HAP-1 (cell line): ENCODE measurements at regions not wholly inside any gene's neighbourhood (a gene's known extent, or its start where the extent isn't known, plus 50 kb on each side); places are given as distances from the start of the nearest gene placed in this dataset.

Experiments
- DNase-seq, 2 experiments: peaks; one replicate each; pipeline ENCODE4 v3.0.0-alpha.2; 2016 to 2020; ENCODE audit warnings: low spot score in 2 of 2
- H3K27me3 ChIP-seq: fragments of 250-450 bp; sonication (Bioruptor Pico); 2 replicates; pipeline ENCODE4 v1.5.1; 2020; ENCODE audit warnings: low read depth, mild to moderate bottlenecking, moderate library complexity
- H3K36me3 ChIP-seq: fragments of 250-450 bp; sonication (Bioruptor Pico); replicated peaks from 2 replicates; pipeline ENCODE4 v1.5.1; 2020; ENCODE audit warnings: mild to moderate bottlenecking
- H3K4me1 ChIP-seq: fragments of 250-450 bp; sonication (Bioruptor Pico); 2 replicates; pipeline ENCODE4 v1.5.1; 2020; ENCODE audit warnings: mild to moderate bottlenecking
- H3K4me3 ChIP-seq: fragments of 250-450 bp; sonication (Bioruptor Pico); 2 replicates; pipeline ENCODE4 v1.5.1; 2020; ENCODE audit warnings: mild to moderate bottlenecking, moderate library complexity
- H3K9me3 ChIP-seq: fragments of 250-450 bp; sonication (Bioruptor Pico); 2 replicates; pipeline ENCODE4 v1.5.1; 2020; ENCODE audit warnings: mild to moderate bottlenecking, moderate library complexity
- in situ Hi-C: fragments of 300-500 bp; cut with MboI; formaldehyde crosslinking; loops from 3 replicates; pipeline ENCODE4 v1.14.3; 2020; ENCODE audit warnings: low sequenced_read_pairs, inconsistent platforms, mixed read lengths

DNA sequence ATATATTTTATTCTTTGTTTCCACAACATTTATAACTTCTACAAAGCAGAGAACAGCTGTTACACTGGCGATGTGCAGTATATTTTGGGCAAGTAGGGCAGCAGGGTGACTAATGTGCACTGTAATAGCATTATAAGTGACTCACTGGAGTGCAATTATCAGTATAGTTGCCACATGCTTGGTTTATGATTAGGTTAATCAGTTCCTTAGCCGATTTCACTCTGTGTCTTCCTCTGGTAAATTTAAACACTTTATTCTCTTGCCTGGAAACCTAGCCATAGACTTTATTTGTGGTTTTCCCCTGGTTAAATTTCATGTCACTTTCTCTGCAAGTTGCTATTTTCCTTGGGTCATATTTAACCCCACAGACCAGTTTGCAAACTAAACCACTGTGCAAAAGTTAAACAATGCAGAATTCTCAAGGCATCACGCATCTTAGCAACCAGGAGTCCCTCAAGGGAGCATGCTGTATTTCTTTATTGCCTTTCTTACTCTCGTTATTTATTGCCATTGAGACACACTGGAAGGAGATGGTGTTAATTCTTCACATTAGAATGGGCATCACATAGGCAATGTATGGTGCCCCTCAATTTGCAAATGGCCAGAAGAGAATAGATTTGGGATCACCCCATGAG lies 690.2 kb upstream of the DPPA4 start:
- Histone ChIP-seq H3K4me3 (no peak overlapping the region), H3K27me3 (no peaks in the 10 kb centered on the region), H3K4me1 (peaks cover 13% of the 10 kb centered on the region), H3K9me3 (no peaks in the 10 kb centered on the region; the same call in 1 of the 2 replicates), H3K36me3 (no peaks in the 10 kb centered on the region)
- DNase-seq = no peak
- in situ Hi-C loops = no loop called here

DNA sequence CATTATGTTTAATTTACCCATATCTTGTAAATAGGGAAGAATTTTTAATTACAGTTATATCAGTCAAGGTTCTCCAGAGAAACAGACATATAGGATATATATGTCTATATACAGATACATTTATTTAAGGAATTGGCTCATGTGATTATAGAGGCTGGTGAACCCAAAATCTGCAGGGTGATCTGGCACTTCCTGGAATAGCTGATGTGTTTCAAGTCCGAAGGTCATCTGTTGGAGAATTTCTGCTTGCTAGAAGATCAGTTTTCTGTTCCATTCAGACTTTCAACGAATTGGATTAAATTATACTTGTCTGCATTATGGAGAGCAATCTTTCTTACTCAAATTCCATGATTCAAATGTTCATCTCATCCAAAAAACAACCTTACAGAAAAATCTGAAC lies 694.6 kb upstream of the DPPA4 start:
- H3K36me3 ChIP-seq = no peaks in the 10 kb centered on the region
- DNase-seq = no peak
- H3K4me3 ChIP-seq = no peak overlapping the region
- no peaks in the 10 kb centered on the region for H3K27me3 ChIP-seq
- no peaks in the 10 kb centered on the region; the same call in 1 of the 2 replicates for H3K9me3 ChIP-seq
- in situ Hi-C loops = no loop called here
- peaks cover 2% of the 10 kb centered on the region; the same call in 1 of the 2 replicates for H3K4me1 ChIP-seq

- Histone ChIP-seq H3K9me3 (no peaks in the 10 kb centered on the region), H3K4me1 (no peaks in the 10 kb centered on the region), H3K4me3 (no peak overlapping the region), H3K27me3 (no peaks in the 10 kb centered on the region), H3K36me3 (no peaks in the 10 kb centered on the region)
- DNase-seq = no peak
- in situ Hi-C loops = no loop called here
Measured at GRCh38 chr3:110059431-110059830, 722.1 kb upstream of the DPPA4 start.

DNA sequence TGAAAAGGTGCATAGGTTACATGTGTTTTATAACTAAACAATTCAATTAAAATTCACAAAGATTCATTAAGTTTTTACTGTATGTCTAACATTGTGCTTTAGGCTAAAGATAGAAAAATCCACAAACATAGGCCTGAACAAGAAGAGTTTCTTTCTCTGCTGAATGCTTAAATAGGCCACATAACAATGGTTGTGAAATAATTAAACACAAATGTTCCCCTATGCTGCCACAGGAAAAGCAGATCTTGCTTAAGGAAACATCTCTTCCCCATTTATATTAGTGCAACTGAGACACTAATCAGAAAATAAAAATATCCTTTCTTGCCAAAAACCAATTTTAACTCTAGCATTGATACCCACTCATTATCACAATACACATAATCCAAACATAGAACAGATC lies 725.4 kb upstream of the DPPA4 start:
- H3K4me1 ChIP-seq = no peaks in the 10 kb centered on the region
- no peak for DNase-seq
- no peaks in the 10 kb centered on the region for H3K36me3 ChIP-seq
- H3K27me3 ChIP-seq = no peaks in the 10 kb centered on the region
- H3K4me3 ChIP-seq = no peak overlapping the region
- no peaks in the 10 kb centered on the region for H3K9me3 ChIP-seq
- in situ Hi-C loops = no loop called here

DNA sequence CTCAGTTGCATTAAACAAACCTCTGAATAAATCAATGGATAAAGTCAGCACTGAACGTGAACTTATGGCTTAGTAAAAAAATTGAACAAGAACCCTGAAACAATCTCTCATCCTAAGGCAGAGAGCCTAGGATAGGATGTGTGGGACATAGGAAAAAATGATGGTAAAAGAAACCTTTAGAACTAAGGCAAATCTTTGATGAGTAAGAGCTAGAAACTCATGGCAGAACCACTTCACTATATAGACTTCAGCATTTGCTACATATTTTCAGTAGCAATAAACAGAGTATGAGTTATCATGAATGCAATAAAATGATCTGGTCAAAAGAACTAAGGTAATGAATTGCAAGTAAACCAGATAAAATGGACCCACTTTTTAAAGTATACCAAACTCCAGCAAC lies 725.8 kb upstream of the DPPA4 start:
- Histone ChIP-seq H3K4me1 (no peaks in the 10 kb centered on the region), H3K36me3 (no peaks in the 10 kb centered on the region), H3K27me3 (no peaks in the 10 kb centered on the region), H3K4me3 (no peak overlapping the region), H3K9me3 (no peaks in the 10 kb centered on the region)
- no peak for DNase-seq
- in situ Hi-C loops = no loop called here

DNA sequence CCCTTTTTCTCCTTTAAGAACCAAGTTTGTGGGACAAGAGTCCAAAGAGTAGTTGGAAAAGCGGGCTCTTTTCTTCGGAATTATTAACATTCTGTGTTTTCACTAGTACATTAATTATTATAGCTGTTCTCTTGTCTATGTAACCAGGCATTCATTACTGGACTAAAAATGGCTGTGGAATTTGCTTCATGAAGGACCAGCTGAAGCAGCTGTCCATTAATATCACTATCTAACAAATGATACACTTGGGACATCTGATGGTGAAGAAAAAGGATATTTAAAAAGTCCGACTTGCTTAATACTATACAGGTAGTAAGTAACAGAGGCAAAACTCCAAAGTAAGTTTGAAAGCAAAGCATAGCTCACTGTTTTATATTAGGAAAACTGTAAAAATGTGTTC lies 728.9 kb upstream of the DPPA4 start:
- no peak for DNase-seq
- Histone ChIP-seq H3K27me3 (no peaks in the 10 kb centered on the region), H3K4me1 (no peaks in the 10 kb centered on the region), H3K4me3 (no peak overlapping the region), H3K9me3 (no peaks in the 10 kb centered on the region), H3K36me3 (no peaks in the 10 kb centered on the region)
- in situ Hi-C loops = no loop called here

GRCh38 chr3:110067527-110067926 lies 730.2 kb upstream of the DPPA4 start:
- peaks cover 4% of the 10 kb centered on the region; the same call in 1 of the 2 replicates for H3K9me3 ChIP-seq
- in situ Hi-C loops = no loop called here
- H3K4me1 ChIP-seq = no peaks in the 10 kb centered on the region
- H3K27me3 ChIP-seq = no peaks in the 10 kb centered on the region
- H3K4me3 ChIP-seq = no peak overlapping the region
- DNase-seq = no peak
- H3K36me3 ChIP-seq = no peaks in the 10 kb centered on the region

- in situ Hi-C loops = no loop called here
- no peaks in the 10 kb centered on the region for H3K36me3 ChIP-seq
- no peaks in the 10 kb centered on the region for H3K27me3 ChIP-seq
- no peaks in the 10 kb centered on the region for H3K4me1 ChIP-seq
- no peak for DNase-seq
- peaks cover 4% of the 10 kb centered on the region; the same call in 1 of the 2 replicates for H3K9me3 ChIP-seq
- no peak overlapping the region for H3K4me3 ChIP-seq
Measured at GRCh38 chr3:110069761-110070160, 732.4 kb upstream of the DPPA4 start.

DNA sequence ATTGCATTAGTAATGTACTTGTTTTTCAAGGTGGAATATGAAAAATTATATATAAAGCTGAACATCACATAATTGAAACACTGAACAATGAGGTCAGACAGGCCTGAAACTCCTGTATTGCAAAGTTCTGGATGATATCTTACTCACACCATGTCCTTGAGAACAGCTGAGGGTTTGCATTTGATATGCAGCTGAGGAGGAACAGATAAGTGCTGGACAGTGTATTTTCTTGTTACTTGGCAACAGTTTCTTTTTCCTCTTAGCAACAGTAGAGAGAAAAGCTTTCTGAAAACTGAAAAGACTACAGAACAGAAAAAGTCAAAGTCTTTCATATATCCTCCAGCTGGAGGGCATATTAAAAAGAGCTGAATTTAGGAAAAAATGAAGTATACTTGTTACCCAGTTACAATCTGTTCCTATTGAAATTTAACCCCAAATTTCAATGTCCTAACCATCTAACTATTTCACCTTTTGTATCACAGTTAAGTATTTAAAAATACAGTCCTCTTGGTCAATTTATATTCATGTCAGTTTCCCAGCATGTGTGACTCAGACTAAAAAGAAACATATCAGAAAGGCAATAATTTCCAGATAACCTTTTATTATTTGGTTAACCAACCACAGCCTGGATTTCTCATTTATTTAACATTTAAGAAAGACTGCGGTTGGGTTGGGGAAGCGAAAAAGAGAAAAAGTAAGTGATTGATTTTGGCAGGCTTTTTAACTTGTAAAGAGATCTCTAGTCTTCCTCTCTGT lies 733.0 kb upstream of the DPPA4 start:
- H3K27me3 ChIP-seq = no peaks in the 10 kb centered on the region
- H3K9me3 ChIP-seq = peaks cover 4% of the 10 kb centered on the region; the same call in 1 of the 2 replicates
- no peak overlapping the region for H3K4me3 ChIP-seq
- H3K4me1 ChIP-seq = no peaks in the 10 kb centered on the region
- in situ Hi-C loops = no loop called here
- no peaks in the 10 kb centered on the region for H3K36me3 ChIP-seq
- DNase-seq = no peak

DNA sequence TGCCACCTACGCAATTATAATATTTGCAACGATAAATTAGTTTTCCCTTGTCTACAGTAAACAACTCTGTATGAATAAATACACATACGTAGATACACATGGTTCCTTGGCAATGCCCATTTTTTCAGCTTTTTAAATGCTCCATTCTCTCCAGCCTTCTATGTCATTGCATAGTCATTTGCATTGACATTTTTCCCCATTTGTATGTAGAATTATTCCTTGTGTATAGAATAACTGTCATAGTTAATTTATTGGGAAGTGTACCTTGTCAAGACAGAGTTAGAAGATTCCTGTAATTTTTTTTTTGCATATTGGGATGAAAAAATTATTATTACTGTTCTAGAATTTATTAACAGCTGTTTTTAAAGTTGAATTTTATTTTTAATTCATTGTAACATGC lies 736.7 kb upstream of the DPPA4 start:
- Histone ChIP-seq H3K36me3 (no peaks in the 10 kb centered on the region), H3K4me3 (no peak overlapping the region), H3K27me3 (no peaks in the 10 kb centered on the region), H3K4me1 (no peaks in the 10 kb centered on the region), H3K9me3 (peaks cover 4% of the 10 kb centered on the region; the same call in 1 of the 2 replicates)
- no peak for DNase-seq
- in situ Hi-C loops = no loop called here

DNA sequence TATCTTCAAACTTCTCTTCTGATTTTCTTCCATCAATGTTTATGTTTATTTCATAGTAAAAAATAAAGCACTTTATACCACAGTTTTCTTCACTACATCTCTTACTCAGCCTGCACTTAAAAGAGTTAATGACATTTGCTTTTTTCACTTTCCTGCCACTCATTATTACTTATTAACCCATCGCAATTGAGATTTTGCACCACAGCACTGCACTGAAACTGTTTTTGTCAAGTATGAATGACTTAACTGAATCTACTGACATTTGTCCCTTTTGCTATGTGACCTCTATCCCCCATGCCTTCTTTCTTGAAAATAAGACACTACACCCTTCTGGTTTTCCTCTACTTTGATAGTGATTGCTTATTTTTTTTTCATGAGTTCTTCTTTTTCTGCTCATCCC lies 739.7 kb upstream of the DPPA4 start:
- Histone ChIP-seq H3K36me3 (no peaks in the 10 kb centered on the region), H3K27me3 (no peaks in the 10 kb centered on the region), H3K4me3 (no peak overlapping the region), H3K4me1 (no peaks in the 10 kb centered on the region), H3K9me3 (peaks cover 3% of the 10 kb centered on the region; the same call in 1 of the 2 replicates)
- in situ Hi-C loops = no loop called here
- no peak for DNase-seq

DNA sequence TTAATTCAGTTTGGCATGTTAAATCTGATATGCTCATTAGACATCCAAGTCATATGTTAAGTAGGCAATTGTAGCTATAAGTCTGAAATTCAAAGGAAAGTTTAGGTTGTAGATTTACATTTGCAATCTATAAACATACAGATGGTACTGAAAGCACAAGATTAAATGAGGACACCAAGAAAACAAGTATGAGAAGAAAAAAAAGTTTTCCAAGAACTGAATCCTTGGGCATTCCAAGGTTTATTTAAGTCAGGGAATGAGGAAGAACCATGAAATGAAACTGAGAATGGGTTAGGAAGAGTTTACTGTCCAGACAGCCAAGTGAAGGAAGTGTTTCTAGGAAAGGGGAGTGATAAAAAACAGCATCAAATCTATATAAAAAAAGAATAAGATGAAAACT lies 756.1 kb upstream of the DPPA4 start:
- Histone ChIP-seq H3K4me3 (no peak overlapping the region), H3K27me3 (no peaks in the 10 kb centered on the region; the same call in 1 of the 2 replicates), H3K4me1 (peaks cover 16% of the 10 kb centered on the region), H3K36me3 (no peaks in the 10 kb centered on the region), H3K9me3 (no peaks in the 10 kb centered on the region)
- peak in 1 of 2 experiments; percentile 12 for DNase-seq
- in situ Hi-C loops = no loop called here

- no peak overlapping the region for H3K4me3 ChIP-seq
- in situ Hi-C loops = no loop called here
- H3K36me3 ChIP-seq = no peaks in the 10 kb centered on the region
Measured at GRCh38 chr3:110093812-110094401, 756.6 kb upstream of the DPPA4 start.

DNA sequence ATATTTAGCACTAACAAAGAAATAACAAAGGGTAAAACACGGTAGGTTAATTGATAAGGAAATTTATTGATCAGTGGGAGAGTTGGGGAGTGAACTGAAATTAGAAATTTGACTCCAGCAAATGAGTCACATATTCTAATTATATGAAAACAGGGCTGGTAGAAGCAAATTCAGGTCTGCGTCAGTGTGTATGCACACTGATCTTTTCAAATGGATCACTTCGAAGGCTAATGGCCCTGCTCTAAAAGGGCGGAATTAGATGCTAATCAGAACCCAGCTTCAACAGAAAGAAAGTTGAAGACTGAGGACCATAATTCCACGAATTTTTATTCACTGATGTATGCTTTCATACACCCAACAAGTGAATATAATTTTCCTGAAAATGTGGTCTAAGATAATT lies 762.4 kb upstream of the DPPA4 start:
- no peaks in the 10 kb centered on the region for H3K4me1 ChIP-seq
- in situ Hi-C loops = no loop called here
- H3K9me3 ChIP-seq = no peaks in the 10 kb centered on the region
- no peak overlapping the region for H3K4me3 ChIP-seq
- no peak for DNase-seq
- H3K36me3 ChIP-seq = no peaks in the 10 kb centered on the region
- H3K27me3 ChIP-seq = no peaks in the 10 kb centered on the region; the same call in 1 of the 2 replicates

More at GRCh38 chr3:110093812-110094401, 756.6 kb upstream of the DPPA4 start:
- no peaks in the 10 kb centered on the region; the same call in 1 of the 2 replicates for H3K27me3 ChIP-seq
- DNase-seq = no peak
- no peaks in the 10 kb centered on the region for H3K9me3 ChIP-seq
- H3K4me1 ChIP-seq = peaks cover 16% of the 10 kb centered on the region
